ENCODE measurements at regions not wholly inside any gene's neighbourhood (a gene's known extent, or its start where the extent isn't known, plus 50 kb on each side); places are given as distances from the start of the nearest gene placed in this dataset.

DNA sequence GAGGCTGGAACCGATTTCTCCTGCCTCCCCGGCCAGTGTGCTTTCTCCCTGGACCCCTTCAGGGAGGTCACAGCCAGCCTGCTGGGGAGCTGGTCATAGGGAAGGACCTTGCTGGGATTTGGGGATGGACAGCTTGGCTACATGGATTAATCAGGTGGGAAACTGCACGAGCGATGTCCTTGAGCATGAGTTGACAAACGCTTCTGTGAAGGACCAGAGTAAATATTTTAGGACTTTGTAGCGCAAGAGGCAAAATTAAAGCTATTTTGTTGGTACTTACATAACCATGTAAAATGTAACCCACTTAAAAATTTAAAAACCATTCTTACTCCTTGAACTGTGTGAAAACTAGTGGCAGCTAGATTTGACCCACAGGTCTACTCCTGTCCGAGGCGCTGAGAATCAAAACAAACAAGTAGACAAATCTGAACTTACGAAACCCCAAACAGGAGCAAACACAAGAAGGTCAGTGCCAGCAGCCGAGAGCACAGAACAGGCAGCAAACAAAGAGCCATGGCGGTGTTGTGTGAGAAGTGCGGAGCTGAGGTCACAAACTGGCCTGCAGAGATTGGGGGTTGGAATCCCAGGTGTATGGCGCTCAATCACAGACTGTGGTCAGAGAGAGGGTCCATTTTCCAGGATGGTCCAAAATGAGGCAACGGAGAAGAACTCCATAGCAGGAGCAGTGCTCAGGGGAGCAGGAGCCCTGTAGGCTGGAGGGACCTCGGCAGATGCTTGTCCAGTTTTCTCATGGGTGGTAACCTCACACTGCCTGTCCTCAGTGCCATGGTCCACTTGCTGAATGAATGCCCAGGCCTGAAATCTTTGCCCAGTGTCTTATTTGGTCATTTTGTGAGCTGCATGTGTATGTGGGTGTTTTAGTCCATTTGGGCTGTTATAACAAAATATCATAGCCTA, 79.2 kb upstream of the CLMN start:
- TF ChIP-seq, protein P1, sequence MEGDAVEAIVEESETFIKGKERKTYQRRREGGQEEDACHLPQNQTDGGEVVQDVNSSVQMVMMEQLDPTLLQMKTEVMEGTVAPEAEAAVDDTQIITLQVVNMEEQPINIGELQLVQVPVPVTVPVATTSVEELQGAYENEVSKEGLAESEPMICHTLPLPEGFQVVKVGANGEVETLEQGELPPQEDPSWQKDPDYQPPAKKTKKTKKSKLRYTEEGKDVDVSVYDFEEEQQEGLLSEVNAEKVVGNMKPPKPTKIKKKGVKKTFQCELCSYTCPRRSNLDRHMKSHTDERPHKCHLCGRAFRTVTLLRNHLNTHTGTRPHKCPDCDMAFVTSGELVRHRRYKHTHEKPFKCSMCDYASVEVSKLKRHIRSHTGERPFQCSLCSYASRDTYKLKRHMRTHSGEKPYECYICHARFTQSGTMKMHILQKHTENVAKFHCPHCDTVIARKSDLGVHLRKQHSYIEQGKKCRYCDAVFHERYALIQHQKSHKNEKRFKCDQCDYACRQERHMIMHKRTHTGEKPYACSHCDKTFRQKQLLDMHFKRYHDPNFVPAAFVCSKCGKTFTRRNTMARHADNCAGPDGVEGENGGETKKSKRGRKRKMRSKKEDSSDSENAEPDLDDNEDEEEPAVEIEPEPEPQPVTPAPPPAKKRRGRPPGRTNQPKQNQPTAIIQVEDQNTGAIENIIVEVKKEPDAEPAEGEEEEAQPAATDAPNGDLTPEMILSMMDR (IDR thresholded peaks at IDR 0.05; ENCODE audit: poor library complexity) = no peak
- no peak for TF ChIP-seq EZH2 (IDR thresholded peaks at IDR 0.05; ENCODE audit: borderline replicate concordance)
